HL-60 (cell line): ENCODE measurements at regions not wholly inside any gene's neighbourhood (a gene's known extent, or its start where the extent isn't known, plus 50 kb on each side); places are given as distances from the start of the nearest gene placed in this dataset.

Source experiments
- DNase-seq, 2 experiments: peaks; one replicate each; pipeline ENCODE4 v3.0.0-alpha.2; 2010 to 2020; ENCODE audit warnings: low read depth in 1 of 2, low spot score in 1 of 2
- H3K27ac ChIP-seq: fragments of 250-450 bp; sonication (Bioruptor Pico); replicated peaks from 2 replicates; pipeline ENCODE4 v1.5.1; 2020; ENCODE audit warnings: mild to moderate bottlenecking, moderate library complexity
- H3K27me3 ChIP-seq: fragments of 250-450 bp; sonication (Bioruptor Pico); 2 replicates; pipeline ENCODE4 v1.5.1; 2021; ENCODE audit warnings: mild to moderate bottlenecking, moderate library complexity; ENCODE audit not compliant: insufficient read depth, poor library complexity, severe bottlenecking
- H3K4me3 ChIP-seq: replicated peaks from 2 replicates; pipeline ENCODE4 v1.5.1; 2011; ENCODE audit warnings: mild to moderate bottlenecking, control low read depth, low read length; ENCODE audit not compliant: insufficient read depth
- CTCF ChIP-seq: IDR thresholded peaks from one replicate; pipeline ENCODE4 v1.5.1; 2011; ENCODE audit warnings: low read length, control low read depth, inconsistent platforms; ENCODE audit not compliant: insufficient read depth
- GABPA ChIP-seq: IDR thresholded peaks from 2 replicates; pipeline ENCODE4 v1.6.1; 2012; ENCODE audit warnings: low read depth
- POLR2AphosphoS5 ChIP-seq: IDR thresholded peaks from 2 replicates; pipeline ENCODE4 v1.6.1; 2012; ENCODE audit warnings: low read depth
- REST ChIP-seq: IDR thresholded peaks from 2 replicates; pipeline ENCODE4 v1.6.1; 2012; ENCODE audit warnings: low read depth; ENCODE audit not compliant: insufficient replicate concordance
- SPI1 ChIP-seq: IDR thresholded peaks from 2 replicates; pipeline ENCODE4 v1.6.1; 2012; ENCODE audit warnings: low read depth, mild to moderate bottlenecking, borderline replicate concordance

GRCh38 chr6:104601721-104602120 lies 258.0 kb downstream of the HACE1 start:
- no peak for TF ChIP-seq REST
- TF ChIP-seq CTCF = no peak
- TF ChIP-seq GABPA = no peak
- no peak for TF ChIP-seq SPI1
- TF ChIP-seq POLR2AphosphoS5 = no peak
- no peak overlapping the region for H3K4me3 ChIP-seq
- no peak overlapping the region for H3K27ac ChIP-seq
- no peak for DNase-seq
- no peaks in the 10 kb centered on the region for H3K27me3 ChIP-seq

- H3K4me3 ChIP-seq = no peak overlapping the region
- no peak for DNase-seq
- TF ChIP-seq GABPA (no peak), CTCF (no peak), POLR2AphosphoS5 (no peak), REST (no peak), SPI1 (no peak)
These were observed 258.5 kb downstream of the HACE1 start for GRCh38 chr6:104601131-104601651.

GRCh38 chr6:104600639-104600931 lies 259.1 kb downstream of the HACE1 start:
- no peak for DNase-seq
- no peak overlapping the region for H3K27ac ChIP-seq
- TF ChIP-seq REST (no peak), SPI1 (no peak), CTCF (no peak), GABPA (no peak)
- no peak overlapping the region for H3K4me3 ChIP-seq
- H3K27me3 ChIP-seq = no peaks in the 10 kb centered on the region

More at GRCh38 chr6:104601131-104601651, 258.5 kb downstream of the HACE1 start:
- Histone ChIP-seq H3K27me3 (no peaks in the 10 kb centered on the region), H3K27ac (no peak overlapping the region)
